ENCODE measurements at regions not wholly inside any gene's neighbourhood (a gene's known extent, or its start where the extent isn't known, plus 50 kb on each side); places are given as distances from the start of the nearest gene placed in this dataset.
A peak's percentile ranks its signal among the peaks of the same experiment; 100 is the strongest.
"Not testable (repeated sequence)": the region's sequence is repeated elsewhere in the genome, so short reads cannot be mapped to it uniquely, and the experiment has no call there.

DNA sequence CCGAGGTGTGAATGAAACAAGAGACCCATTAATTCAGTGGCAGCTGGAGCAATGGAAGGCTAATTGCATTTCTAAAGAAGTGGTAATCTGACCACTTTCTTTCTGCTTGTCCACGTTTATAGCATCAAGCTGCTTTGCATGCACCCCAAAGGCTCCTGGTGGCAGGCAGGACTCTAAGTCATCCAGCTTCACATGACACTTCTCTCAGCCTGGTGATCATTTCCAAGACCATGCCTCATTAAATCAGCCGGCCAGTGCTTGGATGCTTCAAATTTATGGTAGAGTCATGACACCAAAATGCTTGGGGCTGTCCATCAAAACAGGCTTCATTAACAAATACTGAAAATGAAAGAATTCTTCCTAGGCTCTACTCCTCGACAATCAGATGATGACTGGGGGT lies 614.9 kb downstream of the DOK5 start:
- DNase-seq = no peak

- no peak for DNase-seq
These were observed 611.0 kb downstream of the DOK5 start for GRCh38 chr20:55086421-55086820.

- DNase-seq = no peak
These were observed 604.5 kb downstream of the DOK5 start for GRCh38 chr20:55079917-55080316.

DNA sequence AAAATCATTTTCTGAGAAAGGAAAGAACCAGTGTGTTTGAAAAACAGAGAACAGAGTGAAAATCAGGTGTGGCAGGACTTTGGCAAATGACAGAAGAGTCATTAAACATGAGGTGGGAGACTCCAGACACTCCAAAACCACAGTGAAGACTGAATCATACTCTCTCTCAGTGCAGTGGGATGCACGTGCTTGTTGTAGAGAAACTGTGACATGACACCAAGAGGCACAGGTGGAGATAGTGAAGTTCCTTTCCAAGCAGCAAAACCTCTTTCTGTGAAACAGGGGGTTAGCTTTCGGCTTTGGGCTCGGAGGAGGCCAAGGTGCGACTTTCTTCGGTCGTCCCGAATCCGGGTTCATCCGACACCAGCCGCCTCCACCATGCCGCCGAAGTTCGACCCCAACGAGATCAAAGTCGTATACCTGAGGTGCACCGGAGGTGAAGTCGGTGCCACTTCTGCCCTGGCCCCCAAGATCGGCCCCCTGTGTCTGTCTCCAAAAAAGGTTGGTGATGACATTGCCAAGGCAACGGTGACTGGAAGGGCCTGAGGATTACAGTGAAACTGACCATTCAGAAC lies 599.0 kb downstream of the DOK5 start:
- DNase-seq = not testable (repeated sequence)

- no peak for DNase-seq
These were observed 594.6 kb downstream of the DOK5 start for GRCh38 chr20:55070001-55070400.

DNA sequence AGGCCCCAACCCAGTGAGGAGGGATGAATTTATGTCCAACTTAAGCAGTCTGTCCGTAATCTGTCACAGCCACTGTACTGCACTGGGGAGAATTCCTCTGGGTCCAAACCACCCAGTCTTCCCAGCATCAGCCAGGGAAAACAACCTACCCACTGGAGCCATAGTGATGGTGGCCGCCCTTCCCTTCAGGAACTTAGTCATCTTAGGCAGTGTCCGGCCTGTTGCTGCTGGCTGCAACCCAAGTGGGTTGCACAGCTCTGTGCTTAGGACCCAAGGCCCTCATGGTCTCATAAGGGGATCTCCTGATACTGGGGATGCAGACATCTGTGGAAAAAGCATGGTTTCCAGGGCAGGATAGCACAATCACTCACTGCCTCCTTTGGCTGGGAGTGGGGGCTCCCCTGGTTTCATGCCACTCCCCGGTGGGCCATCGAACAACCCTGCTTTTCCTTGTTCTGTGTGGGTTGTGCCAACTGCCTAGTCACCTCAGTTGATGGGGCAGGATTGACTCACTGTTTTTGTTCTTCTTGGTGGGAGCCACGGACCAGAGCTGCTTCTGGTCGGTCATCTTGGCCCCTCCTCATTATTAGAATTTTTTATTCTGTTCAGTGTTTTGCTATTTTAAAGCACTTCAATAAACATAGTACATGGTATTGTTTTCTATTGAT lies 591.9 kb downstream of the DOK5 start:
- no peak for DNase-seq

DNA sequence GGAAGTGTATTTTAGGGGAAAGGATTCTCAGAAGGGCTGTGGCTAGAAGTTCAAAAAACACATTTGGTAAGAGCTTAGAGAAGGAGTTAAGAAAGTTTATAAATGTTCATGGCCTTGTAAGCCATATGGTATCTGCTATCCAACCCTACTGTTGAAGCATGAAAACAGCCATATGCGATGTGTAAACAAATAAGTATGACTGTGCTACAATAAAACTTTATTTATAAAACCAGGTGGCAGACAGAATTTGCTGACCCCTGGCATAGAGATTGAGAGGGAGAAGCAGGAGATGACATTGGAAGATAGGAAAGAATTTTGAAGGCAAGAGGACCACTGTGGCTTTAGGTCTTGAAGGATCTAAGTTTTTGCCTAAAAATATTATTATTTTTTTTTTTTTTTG lies 583.5 kb downstream of the DOK5 start:
- no peak for DNase-seq

DNA sequence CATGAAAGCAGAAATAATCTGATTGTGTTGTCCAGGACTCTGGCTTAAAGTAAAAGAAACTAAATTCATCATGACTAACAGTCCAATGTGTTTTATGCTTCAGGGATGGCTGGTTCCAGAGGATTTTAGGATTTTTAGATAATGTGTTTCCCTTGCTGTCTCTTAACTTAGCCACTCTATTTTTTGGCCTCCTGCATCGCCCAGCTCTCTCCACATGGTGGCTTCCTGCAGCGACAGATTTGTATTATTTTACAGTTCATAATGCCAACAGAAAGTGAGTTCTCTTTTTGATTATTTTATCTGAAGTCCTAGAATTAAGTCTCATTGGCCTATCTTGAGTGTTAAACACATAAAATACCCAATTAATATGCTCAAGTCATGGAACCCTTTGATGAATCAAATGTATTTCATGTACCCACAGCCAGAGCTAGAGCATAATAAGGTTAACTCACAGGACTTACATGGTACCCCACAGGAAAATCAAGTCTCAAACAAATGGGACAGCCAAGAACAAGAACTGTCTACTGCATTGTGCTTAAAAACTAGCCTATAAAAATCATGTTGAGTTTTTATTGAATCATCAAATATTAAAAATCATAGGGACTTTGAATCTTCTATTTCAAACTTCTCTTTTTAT lies 582.5 kb downstream of the DOK5 start:
- no peak for DNase-seq

- DNase-seq = no peak
These were observed 579.1 kb downstream of the DOK5 start for GRCh38 chr20:55054453-55054852.

DNA sequence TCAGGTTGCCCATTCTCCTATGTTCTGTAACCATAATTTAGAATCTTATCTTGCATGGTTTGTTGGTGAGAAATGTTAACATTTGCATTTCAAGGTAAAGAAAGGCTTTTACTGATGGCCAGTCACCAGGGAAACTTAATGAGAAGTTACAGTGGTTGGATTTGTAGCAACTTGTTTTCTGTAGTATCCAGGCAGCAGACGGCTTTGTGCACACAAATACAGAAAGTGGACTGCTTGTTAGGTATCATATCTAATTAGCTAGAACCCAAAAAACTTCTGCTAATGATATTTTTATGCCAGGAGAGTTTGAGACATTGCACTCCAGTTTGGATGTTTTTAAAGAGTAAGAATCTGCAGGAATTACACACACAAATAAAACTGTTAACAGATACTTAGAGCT lies 578.0 kb downstream of the DOK5 start:
- no peak for DNase-seq

- DNase-seq = no peak
These were observed 577.1 kb downstream of the DOK5 start for GRCh38 chr20:55052459-55052858.

GRCh38 chr20:55038684-55039083 lies 563.3 kb downstream of the DOK5 start:
- DNase-seq = no peak

- peak in 5 of 58 donors; percentile 0 to 26 (median 9) for DNase-seq
These were observed 556.6 kb downstream of the DOK5 start for GRCh38 chr20:55031971-55032370.

- DNase-seq = no peak
These were observed 539.4 kb downstream of the DOK5 start for GRCh38 chr20:55014766-55015165.

DNA sequence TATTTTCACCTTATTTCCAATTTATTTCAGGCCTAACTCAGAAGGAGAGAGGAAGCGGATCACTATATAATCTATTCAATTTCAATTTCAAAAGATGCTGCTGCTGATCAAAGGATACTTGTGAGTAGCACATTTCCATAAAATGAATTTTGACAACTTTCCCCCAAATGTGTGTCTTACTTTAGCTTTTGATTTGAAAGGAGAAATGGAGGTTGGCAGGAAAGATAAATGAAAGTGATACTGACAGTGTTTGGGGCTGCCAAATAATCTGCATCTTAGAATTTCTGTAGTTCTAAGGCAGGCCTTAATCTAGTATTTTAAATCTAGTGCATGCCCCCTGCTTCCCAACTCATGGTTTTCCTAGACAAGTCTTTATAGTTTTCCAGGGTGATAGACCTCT lies 535.4 kb downstream of the DOK5 start:
- DNase-seq = no peak

DNA sequence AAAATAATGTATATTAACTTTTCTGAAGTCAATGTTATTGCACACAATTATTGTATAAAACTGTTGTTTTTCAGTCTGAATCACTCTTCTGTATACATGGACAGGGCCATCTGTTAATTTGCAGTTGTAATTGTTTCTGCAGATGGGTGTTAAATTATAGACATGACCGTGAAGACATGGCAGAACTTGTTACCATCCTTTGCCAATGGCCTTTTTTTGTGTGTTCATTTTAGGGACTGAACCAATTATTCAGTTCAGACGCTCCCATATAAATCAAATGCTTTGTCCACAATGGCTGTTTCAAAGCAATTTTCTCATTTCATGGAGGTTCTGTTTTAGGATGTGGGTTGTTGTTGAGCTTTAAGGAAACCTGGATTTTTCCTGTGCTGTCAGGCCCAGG lies 533.7 kb downstream of the DOK5 start:
- DNase-seq = no peak

GRCh38 chr20:55004044-55004443 lies 528.7 kb downstream of the DOK5 start:
- DNase-seq = no peak

DNA sequence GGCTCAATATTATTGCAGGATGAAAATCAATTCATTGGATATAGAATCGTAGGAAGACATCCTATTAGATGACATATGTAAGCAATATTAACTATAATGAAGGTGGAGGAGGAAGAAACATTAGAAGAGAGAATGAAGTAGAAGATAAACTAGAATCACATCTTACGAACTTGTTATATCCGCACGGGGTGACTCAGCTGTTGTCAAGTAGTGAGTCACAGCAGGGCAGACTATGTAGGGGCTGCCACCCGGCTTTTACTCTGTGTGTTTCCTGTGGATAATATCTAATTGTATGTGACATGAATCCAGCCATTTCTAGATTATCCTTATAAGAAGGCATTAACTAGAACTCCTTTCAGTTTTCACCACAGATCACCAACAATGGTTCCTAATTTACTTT lies 520.2 kb downstream of the DOK5 start:
- DNase-seq = no peak

- no peak for DNase-seq
These were observed 519.6 kb downstream of the DOK5 start for GRCh38 chr20:54995011-54995410.

GRCh38 chr20:54985091-54985490 lies 509.7 kb downstream of the DOK5 start:
- DNase-seq = no peak

- no peak for DNase-seq
These were observed 508.7 kb downstream of the DOK5 start for GRCh38 chr20:54984104-54984448.

DNA sequence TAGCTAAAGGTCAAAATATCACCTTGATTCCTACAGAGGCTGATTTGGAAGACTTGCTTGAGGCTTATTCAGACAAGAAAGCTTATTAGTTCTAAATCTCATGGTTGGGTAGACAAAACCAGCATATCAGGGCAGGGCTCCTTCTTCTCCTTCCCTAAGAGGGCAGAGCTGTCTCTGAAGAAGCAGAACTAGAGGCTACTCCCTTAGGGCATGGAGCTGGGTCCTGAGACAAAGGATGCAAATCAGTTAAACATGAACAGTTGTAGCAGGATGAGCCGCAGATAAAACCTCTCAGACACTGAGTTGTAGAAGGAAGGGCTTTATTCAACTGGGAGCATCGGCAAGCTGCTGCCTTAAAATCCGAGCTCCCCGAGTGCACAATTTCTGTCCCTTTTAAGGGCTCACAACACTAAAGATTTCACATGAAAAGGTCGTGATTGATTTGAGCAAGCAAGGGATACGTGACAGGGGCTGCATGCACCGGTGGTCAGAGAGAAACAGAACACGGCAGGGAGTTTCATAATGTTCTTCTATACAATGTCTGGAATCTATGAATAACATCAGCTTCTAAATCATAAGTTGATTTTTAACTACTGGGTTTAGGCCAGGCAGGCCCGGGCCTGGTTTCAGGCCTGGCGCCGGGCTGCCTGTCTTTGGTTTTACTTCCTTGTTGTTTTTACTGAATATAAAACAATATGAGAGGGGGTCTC lies 508.2 kb downstream of the DOK5 start:
- DNase-seq = not testable (repeated sequence)

- DNase-seq = no peak
These were observed 505.8 kb downstream of the DOK5 start for GRCh38 chr20:54981175-54981574.

Data from anterior cingulate cortex (tissue), 58 donors.